ENCODE measurements at regions not wholly inside any gene's neighbourhood (a gene's known extent, or its start where the extent isn't known, plus 50 kb on each side); places are given as distances from the start of the nearest gene placed in this dataset.

DNA sequence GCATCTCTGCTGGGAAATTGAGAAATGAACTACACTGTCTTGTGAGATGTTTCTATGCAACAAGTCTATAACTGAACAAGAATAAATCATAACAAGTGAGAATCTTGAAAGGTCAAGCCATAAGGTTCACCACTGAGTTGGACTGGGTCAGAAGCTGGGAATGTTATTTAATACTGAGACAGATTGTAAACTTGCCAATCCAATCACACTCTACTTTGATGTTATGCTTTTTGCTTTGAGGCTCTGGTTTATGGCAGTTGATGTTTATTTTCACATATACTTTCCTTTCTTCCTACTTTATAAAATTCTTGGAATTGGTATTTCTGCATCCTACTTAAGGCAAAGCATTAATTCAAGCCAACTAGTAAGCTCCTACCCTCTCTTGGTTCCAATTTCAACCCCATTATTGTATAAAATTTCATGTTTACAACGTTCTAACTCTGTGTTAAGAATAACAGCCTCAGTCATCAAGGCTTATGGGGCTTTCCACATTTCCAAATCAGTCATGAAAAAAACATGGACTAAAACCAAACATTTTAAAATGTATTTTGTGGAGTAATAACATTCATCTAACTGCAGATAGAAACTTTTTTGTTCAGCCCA, 533.4 kb downstream of the NYAP2 start:
- no peaks in the 10 kb centered on the region for H3K36me3 ChIP-seq
- TF ChIP-seq, protein P1, sequence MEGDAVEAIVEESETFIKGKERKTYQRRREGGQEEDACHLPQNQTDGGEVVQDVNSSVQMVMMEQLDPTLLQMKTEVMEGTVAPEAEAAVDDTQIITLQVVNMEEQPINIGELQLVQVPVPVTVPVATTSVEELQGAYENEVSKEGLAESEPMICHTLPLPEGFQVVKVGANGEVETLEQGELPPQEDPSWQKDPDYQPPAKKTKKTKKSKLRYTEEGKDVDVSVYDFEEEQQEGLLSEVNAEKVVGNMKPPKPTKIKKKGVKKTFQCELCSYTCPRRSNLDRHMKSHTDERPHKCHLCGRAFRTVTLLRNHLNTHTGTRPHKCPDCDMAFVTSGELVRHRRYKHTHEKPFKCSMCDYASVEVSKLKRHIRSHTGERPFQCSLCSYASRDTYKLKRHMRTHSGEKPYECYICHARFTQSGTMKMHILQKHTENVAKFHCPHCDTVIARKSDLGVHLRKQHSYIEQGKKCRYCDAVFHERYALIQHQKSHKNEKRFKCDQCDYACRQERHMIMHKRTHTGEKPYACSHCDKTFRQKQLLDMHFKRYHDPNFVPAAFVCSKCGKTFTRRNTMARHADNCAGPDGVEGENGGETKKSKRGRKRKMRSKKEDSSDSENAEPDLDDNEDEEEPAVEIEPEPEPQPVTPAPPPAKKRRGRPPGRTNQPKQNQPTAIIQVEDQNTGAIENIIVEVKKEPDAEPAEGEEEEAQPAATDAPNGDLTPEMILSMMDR (IDR thresholded peaks at IDR 0.05), result no peak
- H3K27ac ChIP-seq, result no peak overlapping the region
- H3K27me3 ChIP-seq, result no peaks in the 10 kb centered on the region
- H3K4me3 ChIP-seq (ENCODE audit: low read depth in 1 of 2, low read length in 1 of 2), result no peak overlapping the region
- H3K9me3 ChIP-seq, result no peaks in the 10 kb centered on the region
- H3K4me1 ChIP-seq (ENCODE audit: control insufficient read depth in 1 of 2, insufficient read depth in 1 of 2, low read depth in 1 of 2, low read length in 1 of 2), result no peaks in the 10 kb centered on the region

- Histone ChIP-seq H3K27me3 (no peaks in the 10 kb centered on the region), H3K36me3 (no peaks in the 10 kb centered on the region), H3K9me3 (no peaks in the 10 kb centered on the region), H3K27ac (no peak overlapping the region), H3K4me3 (ENCODE audit: low read depth in 1 of 2, low read length in 1 of 2) (no peak overlapping the region), H3K4me1 (ENCODE audit: control insufficient read depth in 1 of 2, insufficient read depth in 1 of 2, low read depth in 1 of 2, low read length in 1 of 2) (no peaks in the 10 kb centered on the region)
- TF ChIP-seq, protein P1 (IDR thresholded peaks at IDR 0.05), result no peak
Measured at GRCh38 chr2:225930687-225931086, 531.2 kb downstream of the NYAP2 start.

GRCh38 chr2:225920621-225921220, 521.2 kb downstream of the NYAP2 start:
- H3K27ac ChIP-seq, result no peak overlapping the region
- H3K9me3 ChIP-seq, result no peaks in the 10 kb centered on the region
- no peaks in the 10 kb centered on the region for H3K27me3 ChIP-seq
- no peaks in the 10 kb centered on the region for H3K36me3 ChIP-seq
- no peak overlapping the region for H3K4me3 ChIP-seq (ENCODE audit: low read depth in 1 of 2, low read length in 1 of 2)
- TF ChIP-seq, protein P1 (IDR thresholded peaks at IDR 0.05), result no peak
- H3K4me1 ChIP-seq (ENCODE audit: control insufficient read depth in 1 of 2, insufficient read depth in 1 of 2, low read depth in 1 of 2, low read length in 1 of 2), result no peaks in the 10 kb centered on the region

DNA sequence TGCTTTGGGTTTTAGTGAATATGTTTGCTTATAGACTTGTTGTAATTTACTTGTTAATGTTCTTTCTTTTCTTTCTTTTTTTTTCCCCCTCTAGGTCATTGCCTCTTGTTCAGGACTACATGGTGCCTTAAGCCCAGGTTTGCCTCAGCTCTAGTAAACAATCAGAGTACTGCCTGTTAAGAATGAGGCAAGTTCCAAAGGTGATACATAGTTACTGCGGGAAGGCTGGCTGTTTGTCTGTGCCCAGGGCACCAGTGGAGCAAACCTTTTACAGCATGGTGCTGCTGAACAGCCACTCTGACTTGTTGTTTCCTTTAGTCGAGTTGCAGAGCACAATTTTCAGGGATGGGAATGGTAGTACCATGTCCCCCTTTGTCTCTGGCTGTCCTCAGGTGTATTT, 517.2 kb downstream of the NYAP2 start:
- no peak overlapping the region for H3K4me3 ChIP-seq (ENCODE audit: low read depth in 1 of 2, low read length in 1 of 2)
- TF ChIP-seq, protein P1 (IDR thresholded peaks at IDR 0.05), result no peak
- H3K27me3 ChIP-seq, result no peaks in the 10 kb centered on the region
- no peaks in the 10 kb centered on the region for H3K4me1 ChIP-seq (ENCODE audit: control insufficient read depth in 1 of 2, insufficient read depth in 1 of 2, low read depth in 1 of 2, low read length in 1 of 2)
- H3K27ac ChIP-seq, result no peak overlapping the region
- no peaks in the 10 kb centered on the region for H3K36me3 ChIP-seq
- H3K9me3 ChIP-seq, result no peaks in the 10 kb centered on the region

- Histone ChIP-seq H3K4me1 (ENCODE audit: control insufficient read depth in 1 of 2, insufficient read depth in 1 of 2, low read depth in 1 of 2, low read length in 1 of 2) (no peaks in the 10 kb centered on the region), H3K36me3 (no peaks in the 10 kb centered on the region), H3K4me3 (ENCODE audit: low read depth in 1 of 2, low read length in 1 of 2) (no peak overlapping the region), H3K9me3 (no peaks in the 10 kb centered on the region), H3K27me3 (no peaks in the 10 kb centered on the region), H3K27ac (no peak overlapping the region)
- TF ChIP-seq, protein P1 (IDR thresholded peaks at IDR 0.05), result no peak
Measured at GRCh38 chr2:225911019-225911418, 511.5 kb downstream of the NYAP2 start.

All from neutrophil (primary cell).